GM19240 (cell line): ENCODE measurements at regions not wholly inside any gene's neighbourhood (a gene's known extent, or its start where the extent isn't known, plus 50 kb on each side); places are given as distances from the start of the nearest gene placed in this dataset.
"Not testable (repeated sequence)": the region's sequence is repeated elsewhere in the genome, so short reads cannot be mapped to it uniquely, and the experiment has no call there.

Source experiments
- DNase-seq: peaks from one replicate; pipeline ENCODE4 v3.0.0; 2011; ENCODE audit warnings: low spot score; ENCODE audit not compliant: insufficient read length

GRCh38 chr17:16870253-16871245 is 101.4 kb downstream of the TNFRSF13B start:
- DNase-seq: no peak

GRCh38 chr17:16869531-16870252 is 102.2 kb downstream of the TNFRSF13B start:
- not testable (repeated sequence) for DNase-seq

GRCh38 chr17:16868616-16869015 is 103.3 kb downstream of the TNFRSF13B start:
- DNase-seq: not testable (repeated sequence)

GRCh38 chr17:16867545-16867944 is 104.4 kb downstream of the TNFRSF13B start:
- DNase-seq: not testable (repeated sequence)

- DNase-seq: not testable (repeated sequence)
Measured at GRCh38 chr17:16866841-16867240, 105.1 kb downstream of the TNFRSF13B start.

GRCh38 chr17:16866436-16866835 is 105.5 kb downstream of the TNFRSF13B start:
- DNase-seq: no peak

GRCh38 chr17:16865704-16866103 is 106.2 kb downstream of the TNFRSF13B start:
- not testable (repeated sequence) for DNase-seq

GRCh38 chr17:16865077-16865613 is 106.8 kb downstream of the TNFRSF13B start:
- not testable (repeated sequence) for DNase-seq

- DNase-seq: not testable (repeated sequence)
Measured at GRCh38 chr17:16864462-16865076, 107.3 kb downstream of the TNFRSF13B start.

- not testable (repeated sequence) for DNase-seq
Measured at GRCh38 chr17:16861152-16861551, 110.8 kb downstream of the TNFRSF13B start.

- not testable (repeated sequence) for DNase-seq
Measured at GRCh38 chr17:16860467-16860866, 111.5 kb downstream of the TNFRSF13B start.

GRCh38 chr17:16859515-16859914 is 112.4 kb downstream of the TNFRSF13B start:
- not testable (repeated sequence) for DNase-seq

GRCh38 chr17:16857746-16858145 is 114.2 kb downstream of the TNFRSF13B start:
- DNase-seq: not testable (repeated sequence)

- not testable (repeated sequence) for DNase-seq
Measured at GRCh38 chr17:16856846-16857245, 115.1 kb downstream of the TNFRSF13B start.

GRCh38 chr17:16856171-16856570 is 115.7 kb downstream of the TNFRSF13B start:
- not testable (repeated sequence) for DNase-seq

- DNase-seq: not testable (repeated sequence)
Measured at GRCh38 chr17:16854636-16855035, 117.3 kb downstream of the TNFRSF13B start.

- no peak for DNase-seq
Measured at GRCh38 chr17:16853661-16854320, 118.1 kb downstream of the TNFRSF13B start.

GRCh38 chr17:16849861-16850260 is 122.1 kb downstream of the TNFRSF13B start:
- not testable (repeated sequence) for DNase-seq

- DNase-seq: not testable (repeated sequence)
Measured at GRCh38 chr17:16848997-16849396, 122.9 kb downstream of the TNFRSF13B start.

- DNase-seq: not testable (repeated sequence)
Measured at GRCh38 chr17:16845098-16845497, 126.8 kb downstream of the TNFRSF13B start.

- DNase-seq: not testable (repeated sequence)
Measured at GRCh38 chr17:16844669-16845068, 127.2 kb downstream of the TNFRSF13B start.
